Gastroesophageal sphincter (tissue), 3 donors: ENCODE measurements at regions not wholly inside any gene's neighbourhood (a gene's known extent, or its start where the extent isn't known, plus 50 kb on each side); places are given as distances from the start of the nearest gene placed in this dataset.

ENCODE experiments used
- CTCF ChIP-seq, 4 experiments: fragments of 200-600 bp in 2 of 4; fragments of 450-650 bp in 2 of 4; sonication (generic) in 1 of 4; IDR thresholded peaks; one replicate each; pipeline ENCODE4 v1.5.1; 2017 to 2019; ENCODE audit warnings: antibody characterized with exemption in 4 of 4, mild to moderate bottlenecking in 2 of 4, moderate library complexity in 2 of 4
- POLR2AphosphoS5 ChIP-seq: sonication (generic); formaldehyde crosslinking; IDR thresholded peaks from one replicate; pipeline ENCODE4 v1.6.1; 2017; ENCODE audit warnings: antibody characterized with exemption

GRCh38 chr7:119647286-119647685 lies 625.7 kb upstream of the KCND2 start:
- TF ChIP-seq CTCF (IDR thresholded peaks at IDR 0.05) (no peak), POLR2AphosphoS5 (no peak)
